SH-SY5Y (cell line): ENCODE measurements at regions not wholly inside any gene's neighbourhood (a gene's known extent, or its start where the extent isn't known, plus 50 kb on each side); places are given as distances from the start of the nearest gene placed in this dataset.

Experiments
- GATA2 ChIP-seq: IDR thresholded peaks from 2 replicates; pipeline ENCODE4 v1.6.1; 2011; ENCODE audit warnings: mild to moderate bottlenecking, low read depth, low read length
- GATA3 ChIP-seq: IDR thresholded peaks from 2 replicates; pipeline ENCODE4 v1.6.1; 2011; ENCODE audit warnings: low read depth, mild to moderate bottlenecking, low read length, moderate library complexity

DNA sequence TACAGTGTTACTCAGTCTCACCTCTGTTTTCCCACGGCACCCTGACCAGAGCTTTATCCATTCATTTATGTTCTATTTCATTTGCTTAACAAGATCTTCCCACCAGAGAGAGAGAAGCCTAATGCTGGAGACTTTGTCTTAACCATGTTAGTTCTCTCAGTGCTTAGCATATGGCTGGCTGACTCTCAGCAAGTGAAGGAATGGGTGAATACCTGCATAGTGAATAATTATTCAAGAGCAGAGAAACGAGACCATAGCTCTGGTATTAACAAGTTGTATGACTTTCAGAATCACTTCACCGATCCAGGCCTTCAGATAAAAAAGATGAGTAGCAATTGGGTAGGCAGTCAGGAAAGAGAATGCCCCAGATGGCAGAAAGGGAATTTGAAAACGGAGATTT, 686.3 kb downstream of the LIG4 start:
- TF ChIP-seq GATA3 = no peak
- TF ChIP-seq GATA2 = no peak
